ENCODE measurements at regions not wholly inside any gene's neighbourhood (a gene's known extent, or its start where the extent isn't known, plus 50 kb on each side); places are given as distances from the start of the nearest gene placed in this dataset.

- TF ChIP-seq CTCF (tag by site-specific recombination; IDR thresholded peaks at IDR 0.05) (no peak), ZNF140 (tag by site-specific recombination; IDR thresholded peaks at IDR 0.05) (no peak), ZNF692 (tag by site-specific recombination; IDR thresholded peaks at IDR 0.05) (no peak), ZNF423 (tag by site-specific recombination; IDR thresholded peaks at IDR 0.05) (no peak), ZNF18 (tag by site-specific recombination; IDR thresholded peaks at IDR 0.05) (no peak), ZNF555 (tag by site-specific recombination; conservative IDR thresholded peaks at IDR 0.05) (no peak), ZNF639 (tag by site-specific recombination; IDR thresholded peaks at IDR 0.05) (no peak)
Measured at GRCh38 chr2:35973132-35973736, 382.3 kb upstream of the CRIM1 start.

Measured in HEK293 (cell line).